22Rv1 (cell line): ENCODE measurements at regions not wholly inside any gene's neighbourhood (a gene's known extent, or its start where the extent isn't known, plus 50 kb on each side); places are given as distances from the start of the nearest gene placed in this dataset.

Source experiments
- CTCF ChIP-seq: fragments of 450-650 bp; IDR thresholded peaks from 2 replicates; pipeline ENCODE4 v1.5.1; 2017; ENCODE audit warnings: mild to moderate bottlenecking
- ZFX ChIP-seq: fragments of 450-650 bp; IDR thresholded peaks from 2 replicates; pipeline ENCODE4 v1.6.1; 2017; ENCODE audit warnings: antibody characterized with exemption, borderline replicate concordance

- TF ChIP-seq CTCF = no peak
- no peak for TF ChIP-seq ZFX
Observed at GRCh38 chr11:19520681-19521080, 192.0 kb upstream of the NAV2 start.
